HG02588 (cell line): ENCODE measurements at regions not wholly inside any gene's neighbourhood (a gene's known extent, or its start where the extent isn't known, plus 50 kb on each side); places are given as distances from the start of the nearest gene placed in this dataset.
"Not testable (repeated sequence)": the region's sequence is repeated elsewhere in the genome, so short reads cannot be mapped to it uniquely, and the experiment has no call there.

Source experiments
- ATAC-seq: cut with Tn5 transposase; IDR thresholded peaks from one replicate; pipeline ENCODE4 v1.9.1; 2021; ENCODE audit warnings: mild to moderate bottlenecking, moderate library complexity; ENCODE audit not compliant: unreplicated experiment

DNA sequence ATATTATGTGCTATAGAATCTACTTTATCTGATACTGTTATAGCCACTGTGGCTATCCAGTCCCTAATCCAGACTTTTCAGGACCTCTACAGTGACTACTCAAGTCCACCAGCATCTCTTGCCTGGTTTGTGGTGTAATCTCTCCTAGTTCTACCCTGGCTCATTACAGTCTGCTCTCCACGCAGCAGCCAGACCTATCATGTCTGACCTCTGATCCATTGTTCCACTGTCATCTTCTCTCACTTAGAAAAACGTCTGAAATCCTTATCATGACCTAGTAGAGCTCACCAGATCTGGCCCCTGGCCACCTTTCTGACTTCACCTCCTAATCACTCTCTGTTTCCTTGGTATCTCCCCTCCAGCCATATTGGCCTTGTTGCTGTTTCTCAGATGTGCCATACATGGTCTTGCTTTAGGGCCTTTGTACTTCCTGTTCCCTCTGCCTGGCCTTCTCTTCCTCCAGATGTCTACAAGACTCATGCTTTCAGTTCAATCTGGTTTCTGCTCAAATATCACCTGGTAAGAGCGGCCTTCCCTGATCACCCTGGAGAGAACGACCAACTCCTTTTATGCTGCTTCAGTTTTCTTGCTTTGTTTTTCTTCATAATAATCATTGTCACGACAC, 475.5 kb downstream of the AACS start:
- ATAC-seq, result no peak

DNA sequence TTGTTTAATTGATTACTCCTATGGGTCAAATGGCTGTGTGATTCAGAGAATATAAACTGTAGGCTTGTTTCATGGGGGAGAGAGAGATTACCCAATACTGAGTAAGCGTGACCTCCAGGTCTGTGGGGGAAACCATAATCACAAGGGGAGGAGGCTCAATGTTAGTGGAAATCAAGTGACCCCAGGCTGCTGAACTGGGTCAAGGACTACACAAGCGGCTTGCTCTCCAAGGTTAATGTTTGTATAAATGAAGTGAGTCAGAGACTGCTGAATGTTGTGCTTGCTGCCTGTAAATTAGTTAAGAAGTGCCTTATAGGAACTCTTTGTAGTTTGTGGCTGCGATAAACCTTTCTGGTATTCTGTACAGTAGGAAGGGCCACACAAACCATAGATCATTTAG, 479.7 kb downstream of the AACS start:
- ATAC-seq, result no peak

DNA sequence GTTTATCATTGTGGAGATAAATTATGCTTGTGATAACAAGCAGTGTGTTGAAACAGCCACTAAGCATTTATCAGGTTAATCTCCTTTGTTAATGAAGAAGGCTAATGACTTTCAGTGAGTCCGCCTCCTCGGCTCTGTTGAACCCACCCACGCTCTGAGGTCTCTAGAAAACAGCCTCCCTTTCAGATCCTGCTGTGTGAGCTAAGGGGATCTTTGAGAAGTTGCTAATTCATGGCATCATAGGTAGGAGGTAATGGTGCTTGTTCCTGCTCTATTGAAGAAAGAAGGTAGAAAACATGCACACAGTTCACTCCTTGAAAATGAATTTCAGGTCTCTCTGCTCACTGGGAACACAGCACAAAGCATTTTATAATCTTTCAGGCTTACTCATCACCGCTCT, 483.9 kb downstream of the AACS start:
- no peak for ATAC-seq

DNA sequence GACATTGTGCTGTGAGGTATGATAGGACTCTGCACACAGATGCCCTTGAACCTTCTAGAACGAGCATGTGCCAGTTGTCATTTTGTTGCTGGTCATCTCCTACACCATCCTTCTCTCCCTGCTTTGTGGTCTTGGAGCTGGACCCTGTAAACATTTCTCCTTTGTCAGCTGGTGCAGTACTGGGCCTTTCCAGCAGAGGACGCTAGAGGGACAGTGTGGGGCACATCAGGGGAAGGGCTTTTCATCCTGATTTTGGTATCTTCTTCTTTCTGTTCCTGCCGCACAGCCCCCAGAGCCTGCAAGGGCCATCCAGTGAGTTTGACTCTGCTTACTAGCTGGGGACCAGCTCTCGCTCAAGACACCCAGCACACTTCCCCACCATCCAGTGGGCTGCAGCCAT, 484.6 kb downstream of the AACS start:
- no peak for ATAC-seq

DNA sequence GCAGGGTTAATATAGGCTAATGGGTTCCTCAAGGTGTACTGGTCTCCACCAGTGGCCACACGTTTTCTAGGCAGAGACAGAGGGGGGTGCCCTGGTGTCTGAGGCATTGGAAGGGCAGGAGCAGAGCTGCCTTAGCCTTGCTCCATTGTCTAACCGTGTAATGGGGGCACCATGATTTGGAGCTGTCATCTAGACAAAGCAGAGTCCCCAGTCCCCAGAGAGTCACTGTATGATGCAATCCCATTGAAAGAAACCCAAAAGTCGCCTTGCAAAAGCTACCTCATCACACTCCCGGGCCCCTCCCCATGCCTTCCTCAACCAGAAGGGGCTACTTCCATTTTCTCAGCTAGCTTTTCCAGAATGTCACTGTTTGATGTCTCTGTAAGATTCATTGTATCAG, 487.1 kb downstream of the AACS start:
- ATAC-seq, result no peak

DNA sequence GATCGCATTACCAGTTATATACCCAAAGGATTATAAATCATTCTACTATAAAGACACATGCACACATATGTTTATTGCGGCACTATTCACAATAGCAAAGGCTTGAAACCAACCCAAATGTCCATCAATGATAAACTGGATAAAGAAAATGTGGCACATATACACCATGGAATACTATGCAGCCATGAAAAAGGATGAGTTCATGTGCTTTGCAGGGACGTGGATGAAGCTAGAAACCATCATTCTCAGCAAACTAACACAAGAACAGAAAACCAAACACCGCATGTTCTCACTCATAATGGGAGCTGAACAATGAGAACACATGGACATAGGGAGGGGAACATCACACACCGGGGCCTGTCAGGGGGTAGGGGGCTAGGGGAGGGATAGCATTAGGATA, 495.8 kb downstream of the AACS start:
- not testable (repeated sequence) for ATAC-seq

DNA sequence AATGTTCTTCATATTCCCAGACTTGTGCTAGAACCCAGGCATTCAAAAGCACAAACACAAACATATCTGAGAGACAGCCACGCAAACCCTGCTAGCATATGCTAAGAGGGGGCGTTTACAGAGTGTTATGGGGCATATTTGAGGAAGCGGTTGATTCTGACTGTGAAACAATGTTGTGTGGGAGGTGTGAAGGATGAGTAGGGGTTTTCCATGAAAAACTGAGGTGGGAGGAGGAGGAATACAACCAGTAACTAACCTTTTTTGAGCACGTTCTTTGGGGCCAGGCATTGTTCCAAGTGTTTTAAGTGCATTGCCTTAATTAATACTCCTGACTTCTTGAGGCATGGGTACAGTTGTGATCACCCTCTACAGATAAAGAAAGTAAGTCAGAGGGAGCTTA, 499.5 kb downstream of the AACS start:
- no peak for ATAC-seq

DNA sequence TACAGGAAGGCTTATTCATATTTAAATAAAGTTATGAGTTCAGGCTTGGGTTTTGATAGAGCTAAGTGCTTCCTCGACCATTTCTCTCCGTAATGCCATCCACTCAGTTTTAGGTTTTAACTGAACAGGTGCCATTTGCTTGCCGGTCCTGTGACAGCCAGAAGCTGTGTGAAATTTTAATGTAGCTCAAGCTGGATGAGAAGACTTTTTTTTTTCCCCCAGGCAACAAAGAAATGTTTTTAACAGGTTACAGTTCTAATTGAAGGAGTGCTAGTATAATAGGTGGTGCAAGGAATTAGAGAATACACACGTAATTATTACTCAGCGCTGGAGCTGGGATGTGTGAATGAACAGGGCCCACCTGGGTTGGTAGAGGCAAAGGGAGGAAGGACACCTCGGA, 502.3 kb downstream of the AACS start:
- ATAC-seq, result no peak

DNA sequence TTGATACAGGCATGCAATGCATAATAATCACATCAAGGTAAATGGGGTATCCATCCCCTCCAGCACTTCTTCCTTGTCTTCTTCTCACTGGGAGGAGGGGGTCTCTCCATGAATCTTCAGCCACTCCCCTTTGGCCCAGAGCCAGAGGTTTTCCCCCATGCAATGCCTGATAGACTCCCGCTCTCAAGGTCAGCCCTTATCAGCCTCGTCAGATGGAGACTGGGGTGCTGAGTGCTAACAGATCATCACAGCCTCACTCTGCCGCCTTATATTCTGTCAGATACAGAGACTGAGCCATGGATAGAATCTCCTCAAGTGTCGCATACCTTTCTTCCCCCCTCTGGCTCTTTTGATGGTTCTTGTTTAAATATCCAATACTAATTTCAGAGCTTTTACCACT, 503.1 kb downstream of the AACS start:
- ATAC-seq, result no peak

DNA sequence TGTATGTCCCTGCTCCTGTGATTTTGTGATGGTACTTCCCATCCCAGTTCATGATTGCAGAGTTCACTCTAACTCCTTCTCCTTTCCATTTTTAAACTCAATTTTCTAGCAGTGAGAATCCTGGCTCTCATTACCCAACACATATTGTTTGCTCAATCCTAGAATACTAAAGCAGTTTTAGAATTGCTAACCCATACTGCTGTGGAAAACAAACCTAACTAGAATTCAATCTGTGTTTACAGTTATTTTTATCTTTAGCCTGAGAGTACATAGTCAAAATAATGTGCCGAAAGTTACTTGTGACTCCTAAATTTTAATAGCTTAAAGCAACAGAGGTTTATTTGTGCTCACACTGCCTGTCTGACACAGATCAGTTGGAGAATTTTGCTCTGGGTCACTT, 508.0 kb downstream of the AACS start:
- no peak for ATAC-seq

DNA sequence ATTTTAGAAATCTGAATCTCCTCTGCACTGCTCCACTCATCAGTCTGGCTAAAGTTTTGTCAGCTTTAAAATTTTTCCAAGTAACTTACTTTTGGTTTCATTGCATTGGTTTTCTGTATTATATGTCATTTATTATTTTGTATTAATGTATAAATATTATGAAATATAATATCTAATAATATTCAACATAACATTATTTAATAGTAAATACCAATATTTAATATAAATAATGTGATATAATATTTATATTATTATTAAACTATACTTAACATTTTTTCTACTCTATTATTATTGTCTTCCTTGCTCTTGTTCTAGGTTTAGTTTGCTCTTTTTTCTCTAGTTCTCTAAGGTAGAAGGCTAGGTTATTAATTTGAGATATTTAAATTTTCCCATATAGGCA, 512.1 kb downstream of the AACS start:
- ATAC-seq, result no peak

DNA sequence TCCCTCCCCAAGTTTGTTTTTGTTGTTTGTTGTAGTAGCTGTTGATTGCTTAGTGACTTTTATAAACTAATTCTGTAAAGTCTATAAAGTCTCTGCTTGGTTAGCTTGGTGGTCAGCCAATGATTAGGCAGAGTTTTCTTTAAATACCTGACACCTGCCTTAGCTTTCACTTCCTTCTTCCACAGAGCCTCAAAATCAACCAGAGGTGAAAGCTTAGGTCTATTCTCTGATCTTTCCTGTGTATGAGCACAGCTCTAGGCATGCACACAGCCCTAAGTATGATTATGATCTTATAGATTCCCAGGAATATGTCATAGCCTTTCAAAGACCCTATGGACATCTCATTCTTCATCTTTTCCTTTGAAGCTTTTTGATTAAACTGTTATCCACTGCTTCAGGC, 514.7 kb downstream of the AACS start:
- ATAC-seq, result no peak

DNA sequence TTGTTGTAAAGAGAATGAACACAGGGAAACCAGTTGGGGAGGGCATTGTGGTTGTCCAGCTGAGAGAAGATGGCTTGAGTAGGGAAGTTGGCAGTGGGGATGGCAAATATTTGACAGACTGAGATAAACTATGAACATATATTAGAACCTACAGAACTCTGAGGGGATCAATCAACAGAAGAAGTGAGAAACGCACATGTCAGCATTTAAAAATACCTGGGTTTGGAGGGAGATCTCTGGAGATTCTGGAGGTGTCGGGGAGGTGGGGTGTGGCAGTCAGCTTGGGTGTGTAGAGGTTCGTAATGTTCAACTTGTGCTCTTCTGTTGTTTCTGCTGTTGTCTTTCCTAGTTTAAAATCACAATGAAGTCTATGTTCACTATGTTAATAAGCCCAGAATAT, 517.8 kb downstream of the AACS start:
- ATAC-seq, result no peak

DNA sequence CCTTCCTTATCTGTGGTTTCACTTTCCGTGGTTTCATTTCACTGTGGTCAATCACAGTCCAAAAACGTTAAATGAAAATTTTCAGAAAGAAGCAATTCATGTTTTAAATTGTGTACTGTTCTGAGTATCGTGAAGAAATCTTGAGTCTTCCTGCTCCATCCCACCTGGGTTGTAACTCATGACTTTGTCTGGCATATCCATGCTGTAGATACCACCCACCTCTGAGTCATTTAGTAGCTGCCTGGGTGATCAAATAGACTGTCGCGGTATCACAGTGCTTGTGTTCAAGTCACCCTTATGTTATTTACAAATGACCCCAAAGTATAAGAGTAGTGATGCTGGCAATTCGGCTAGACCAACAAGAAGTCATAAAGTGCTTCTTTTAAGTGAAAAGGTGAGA, 521.2 kb downstream of the AACS start:
- no peak for ATAC-seq

DNA sequence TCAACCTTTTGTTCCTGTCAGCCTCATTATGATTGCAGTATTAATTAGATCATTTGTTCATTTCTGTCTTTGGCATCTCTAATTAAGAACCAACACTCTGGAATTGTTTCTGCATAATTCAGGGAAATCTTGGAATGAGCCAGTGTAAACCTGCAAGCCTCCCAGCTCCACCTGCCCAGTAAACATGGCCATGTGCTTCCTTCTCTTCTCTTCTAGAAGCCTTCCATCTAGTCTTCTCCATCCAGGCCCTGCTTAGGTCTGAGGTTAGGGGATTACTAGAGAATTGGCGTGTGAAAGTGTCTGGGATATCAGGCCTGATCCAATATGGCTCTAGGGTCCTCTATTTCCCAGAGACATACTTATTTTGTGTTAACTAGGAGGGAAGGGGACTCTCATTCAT, 528.0 kb downstream of the AACS start:
- no peak for ATAC-seq

DNA sequence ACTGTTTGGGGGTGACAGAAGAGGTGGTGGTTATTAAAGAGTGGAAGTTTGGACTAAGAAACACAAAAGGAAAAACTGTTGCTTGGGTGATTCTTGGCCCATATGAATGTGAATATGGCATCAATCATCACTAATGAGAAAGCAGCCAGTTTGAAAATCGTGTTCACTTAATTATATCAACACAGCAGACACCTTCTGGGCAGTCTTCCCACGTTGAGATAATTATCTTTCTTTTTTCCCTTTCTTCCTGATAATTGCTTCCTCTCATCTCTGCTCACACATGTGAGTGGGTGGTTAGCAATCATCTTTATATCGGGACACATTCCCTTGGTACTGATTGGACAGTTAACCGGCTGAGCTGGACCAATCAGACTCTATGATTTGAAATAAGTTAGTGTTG, 539.7 kb downstream of the AACS start:
- ATAC-seq, result no peak

DNA sequence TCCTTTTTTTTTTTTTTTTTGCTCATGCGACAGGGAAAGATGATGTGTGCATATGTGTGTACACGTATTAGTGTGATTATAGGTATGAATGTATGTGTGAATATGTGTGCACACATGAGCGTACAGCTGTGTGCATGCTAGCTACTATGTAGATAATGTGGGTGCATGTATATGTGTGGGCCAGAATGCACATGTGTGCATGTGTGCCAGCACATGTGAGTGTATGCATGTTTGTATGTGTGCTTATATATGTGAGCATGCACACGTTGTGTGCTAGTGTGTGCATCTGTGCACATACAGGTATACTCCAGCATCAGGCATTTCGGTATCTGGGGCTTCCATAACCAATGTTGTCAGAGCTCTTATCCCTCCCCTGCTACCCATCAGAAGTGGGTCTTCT, 541.1 kb downstream of the AACS start:
- no peak for ATAC-seq

DNA sequence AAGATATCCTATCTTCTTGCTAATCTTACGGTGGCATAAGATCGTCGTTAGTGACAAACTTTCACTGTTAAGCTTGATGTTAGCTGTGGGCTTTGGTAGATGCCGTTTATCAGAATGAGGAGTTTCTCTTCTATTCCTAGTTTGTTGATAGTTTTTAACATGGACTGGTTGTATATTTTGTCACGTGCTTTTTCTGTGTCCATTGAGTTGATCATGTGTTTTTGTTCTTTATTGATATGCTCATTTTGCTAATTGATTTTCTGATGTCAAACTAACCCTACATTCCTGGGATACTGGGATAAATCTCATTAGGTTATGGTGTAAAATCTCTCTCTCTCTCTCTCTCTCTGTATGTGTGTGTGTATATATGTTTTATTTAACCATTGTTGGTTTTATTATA, 545.1 kb downstream of the AACS start:
- ATAC-seq, result no peak

DNA sequence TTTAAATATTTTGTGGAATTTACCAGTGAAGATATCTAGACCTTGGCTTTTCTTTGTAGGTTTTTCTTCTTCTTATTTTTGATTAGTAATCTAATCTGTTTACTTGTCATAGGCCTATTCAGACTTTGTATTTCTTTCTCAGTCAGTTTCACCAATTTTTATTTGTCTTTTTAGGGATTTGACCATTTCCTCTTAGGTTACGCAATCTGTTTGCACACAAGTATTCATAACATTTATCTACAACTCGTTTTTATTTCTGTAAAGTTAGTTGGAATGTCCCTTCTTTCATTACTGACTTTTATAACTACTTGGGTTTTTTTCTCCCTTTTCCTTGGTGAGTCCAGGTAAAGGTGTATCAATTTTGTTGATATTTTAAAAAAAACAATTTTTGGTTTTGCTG, 545.7 kb downstream of the AACS start:
- no peak for ATAC-seq

DNA sequence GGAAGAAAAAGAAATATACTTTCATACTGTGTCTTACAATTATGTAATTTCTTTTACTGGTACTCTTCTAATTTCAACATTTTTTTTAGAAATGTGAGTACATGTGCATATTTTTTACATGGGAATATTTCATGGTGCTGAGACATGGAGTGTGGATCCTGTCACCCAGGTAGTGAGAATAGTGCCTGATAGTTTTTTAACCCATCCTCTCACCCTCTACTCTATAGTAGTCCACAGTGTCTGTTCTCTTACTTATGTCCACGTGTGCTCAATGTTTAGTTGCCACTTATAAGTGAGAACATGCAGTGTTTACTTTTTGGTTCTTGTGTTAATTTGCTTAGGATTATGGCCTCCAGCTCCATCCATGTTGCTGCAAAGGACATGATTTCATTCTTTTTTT, 548.8 kb downstream of the AACS start:
- no peak for ATAC-seq

DNA sequence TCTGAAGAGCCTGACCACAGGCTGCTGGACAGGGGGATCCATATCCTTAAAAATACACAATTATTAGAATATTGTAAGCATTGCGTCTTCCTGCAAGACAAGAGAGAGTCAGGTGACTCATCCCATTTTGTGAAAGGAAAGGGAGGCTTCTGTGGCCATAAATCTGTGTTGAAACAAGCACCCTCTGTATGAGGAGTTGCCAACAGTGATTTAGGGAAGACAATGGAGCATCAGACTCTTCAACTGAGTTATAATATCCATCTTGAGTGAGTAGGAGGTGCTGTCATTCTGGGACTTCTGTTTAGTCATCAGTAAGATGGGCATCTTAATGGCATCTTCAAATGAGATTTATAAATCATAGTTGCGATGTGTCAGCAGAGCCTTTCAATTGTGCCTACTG, 554.5 kb downstream of the AACS start:
- no peak for ATAC-seq

DNA sequence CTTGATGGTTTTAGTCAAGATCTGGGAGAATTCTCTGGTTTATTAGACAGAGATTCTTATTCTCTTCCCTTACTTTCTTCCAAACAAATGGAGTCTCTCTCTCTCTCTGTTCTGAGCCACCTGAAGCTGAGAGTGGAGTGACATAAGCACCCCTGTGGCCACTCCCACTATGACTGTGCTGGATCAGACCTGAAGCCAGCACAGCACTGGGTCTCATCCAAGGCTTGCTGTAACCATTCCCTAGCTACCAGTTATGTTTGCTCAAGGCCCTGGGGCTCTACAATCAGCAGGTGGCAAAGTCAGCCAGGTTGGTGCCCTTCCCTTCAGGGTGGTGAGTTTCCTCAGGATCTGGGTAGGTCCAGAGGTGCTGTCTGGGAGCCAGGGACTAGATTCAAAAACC, 568.5 kb downstream of the AACS start:
- ATAC-seq, result no peak

DNA sequence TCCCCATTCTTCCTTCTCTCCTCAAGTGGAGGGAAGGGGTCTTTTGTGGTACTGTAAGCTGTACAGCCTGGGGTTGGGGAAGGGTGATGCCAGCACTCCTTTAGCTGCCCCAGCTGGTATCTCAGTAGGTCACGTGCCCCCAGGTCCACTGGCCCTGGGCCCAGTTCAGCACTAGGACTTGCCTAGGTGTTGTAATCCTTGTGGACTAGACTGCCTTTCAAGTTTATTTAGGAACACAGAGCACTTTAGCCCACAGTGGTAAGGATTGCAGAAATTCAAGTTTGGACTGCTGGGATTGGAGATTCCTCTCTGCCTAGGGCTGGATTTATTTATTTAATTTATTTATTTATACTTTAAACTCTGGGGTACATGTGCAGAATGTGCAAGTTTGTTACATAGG, 569.6 kb downstream of the AACS start:
- ATAC-seq, result no peak

DNA sequence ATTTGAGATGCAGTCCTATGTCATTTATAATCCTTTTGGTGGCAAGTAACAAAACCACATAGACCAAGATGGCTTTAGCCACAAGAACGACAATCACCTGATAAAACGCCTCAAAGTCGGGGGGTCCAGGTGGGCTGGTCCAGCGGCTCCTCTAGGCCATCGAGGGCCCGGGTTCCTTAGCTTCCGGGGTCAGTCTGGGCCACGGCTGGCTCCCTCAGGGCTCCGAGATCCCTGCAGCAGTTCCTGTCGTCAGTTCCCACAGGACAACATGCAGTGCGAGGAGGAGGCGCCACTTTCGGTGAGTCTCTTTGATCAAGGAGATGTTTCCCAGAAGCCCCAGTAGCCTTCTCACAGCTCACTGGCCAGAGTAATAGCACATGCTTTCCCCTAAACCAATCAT, 574.6 kb downstream of the AACS start:
- no peak for ATAC-seq
